CD4-positive, CD25-positive, alpha-beta regulatory T cell (primary cell): ENCODE measurements at regions not wholly inside any gene's neighbourhood (a gene's known extent, or its start where the extent isn't known, plus 50 kb on each side); places are given as distances from the start of the nearest gene placed in this dataset.

Source experiments
- ATAC-seq, 2 donors: fragments of 150-1000 bp; cut with Tn5 transposase; one replicate each; pipeline ENCODE4 v1.10.0; 2021; ENCODE audit warnings: low read depth in 2 of 2, moderate number of reproducible peaks in 2 of 2, moderate library complexity in 1 of 2
- DNase-seq, 3 donors: peaks; one replicate each; pipeline versions ENCODE4 v3.0.0 to v3.0.0-alpha.2; 2012 to 2022; ENCODE audit warnings: mixed read lengths in 1 of 3
- H3K27ac ChIP-seq: one replicate; pipeline ENCODE4 v1.7.0; 2013; ENCODE audit warnings: mild to moderate bottlenecking, low read length; ENCODE audit not compliant: insufficient read depth, poor library complexity, severe bottlenecking
- H3K27me3 ChIP-seq: one replicate; pipeline ENCODE4 v1.7.0; 2013; ENCODE audit warnings: low read length; ENCODE audit not compliant: control insufficient read depth, insufficient read depth
- H3K36me3 ChIP-seq: one replicate; pipeline ENCODE4 v1.7.0; 2013; ENCODE audit warnings: mild to moderate bottlenecking, low read length, moderate library complexity; ENCODE audit not compliant: control insufficient read depth, insufficient read depth
- H3K4me1 ChIP-seq: 2 replicates; pipeline ENCODE4 v1.7.0; 2013; ENCODE audit warnings: mild to moderate bottlenecking, low read length; ENCODE audit not compliant: insufficient read depth, control insufficient read depth, poor library complexity, severe bottlenecking
- H3K4me3 ChIP-seq: one replicate; pipeline ENCODE4 v1.7.0; 2013; ENCODE audit warnings: low read depth, mild to moderate bottlenecking, low read length, moderate library complexity
- H3K9me3 ChIP-seq, 2 experiments: 1 replicate in 1 of 2; 2 replicates in 1 of 2; pipeline ENCODE4 v1.7.0; 2013; ENCODE audit warnings: low read length in 2 of 2, mild to moderate bottlenecking in 1 of 2, moderate library complexity in 1 of 2; ENCODE audit not compliant: control insufficient read depth in 2 of 2
- H3K27ac Mint-ChIP-seq, 3 donors: one replicate each; pipeline ENCODE4 v1.8.0; 2020 to 2022; ENCODE audit warnings: mild to moderate bottlenecking in 3 of 3, mixed read lengths in 3 of 3, moderate library complexity in 2 of 3
- H3K27me3 Mint-ChIP-seq: one replicate; pipeline ENCODE4 v1.8.0; 2022; ENCODE audit warnings: mild to moderate bottlenecking, mixed read lengths
- H3K36me3 Mint-ChIP-seq: one replicate; pipeline ENCODE4 v1.8.0; 2020; ENCODE audit warnings: mixed read lengths
- H3K4me1 Mint-ChIP-seq, 4 donors: one replicate each; pipeline ENCODE4 v1.8.0; 2020 to 2022; ENCODE audit warnings: mixed read lengths in 4 of 4, mild to moderate bottlenecking in 1 of 4
- H3K4me3 Mint-ChIP-seq, 4 donors: one replicate each; pipeline ENCODE4 v1.8.0; 2020 to 2022; ENCODE audit warnings: mild to moderate bottlenecking in 4 of 4, mixed read lengths in 4 of 4, moderate library complexity in 3 of 4
- H3K9me3 Mint-ChIP-seq, 7 donors: one replicate each; pipeline ENCODE4 v1.8.0; 2020 to 2022; ENCODE audit warnings: mixed read lengths in 7 of 7, mild to moderate bottlenecking in 3 of 7, moderate library complexity in 2 of 7

DNA sequence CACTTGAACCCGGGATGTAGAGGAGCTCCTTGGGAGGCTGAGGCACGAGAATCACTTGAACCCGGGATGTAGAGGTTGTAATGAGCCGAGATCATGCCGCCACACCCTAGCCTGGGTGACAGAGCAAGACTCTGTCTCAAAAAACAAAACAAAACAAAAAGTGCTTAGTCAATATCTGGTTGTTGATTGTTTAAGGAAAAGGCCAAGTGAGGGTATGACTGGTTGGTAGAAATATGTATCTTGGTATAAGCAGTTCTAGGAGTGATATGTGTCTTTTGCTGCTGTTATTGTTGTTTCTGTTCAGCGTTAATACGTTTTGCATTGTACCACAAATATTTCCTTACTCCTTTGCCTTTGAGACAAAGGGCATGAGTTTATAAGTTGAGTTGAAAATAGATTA, 210.7 kb upstream of the DMRT1 start:
- DNase-seq (no peak), ATAC-seq (no peak)
- peak overlapping the region in 1 of 4 donors; percentile 0 for H3K4me3 Mint-ChIP-seq
- no peak overlapping the region for H3K27ac ChIP-seq
- peaks cover 4% of the 10 kb centered on the region for H3K36me3 Mint-ChIP-seq
- H3K27me3 ChIP-seq = no peaks in the 10 kb centered on the region
- peaks cover 0 to 3% (median 0%) of the 10 kb centered on the region in 7 donors for H3K9me3 Mint-ChIP-seq
- no peaks in the 10 kb centered on the region for H3K36me3 ChIP-seq
- H3K27ac Mint-ChIP-seq = no peak overlapping the region
- no peaks in the 10 kb centered on the region for H3K9me3 ChIP-seq
- H3K4me3 ChIP-seq = no peak overlapping the region
- H3K4me1 Mint-ChIP-seq = peaks cover 7 to 24% (median 14%) of the 10 kb centered on the region in 4 donors
- H3K27me3 Mint-ChIP-seq = no peaks in the 10 kb centered on the region
- H3K4me1 ChIP-seq = peaks cover 8% of the 10 kb centered on the region

DNA sequence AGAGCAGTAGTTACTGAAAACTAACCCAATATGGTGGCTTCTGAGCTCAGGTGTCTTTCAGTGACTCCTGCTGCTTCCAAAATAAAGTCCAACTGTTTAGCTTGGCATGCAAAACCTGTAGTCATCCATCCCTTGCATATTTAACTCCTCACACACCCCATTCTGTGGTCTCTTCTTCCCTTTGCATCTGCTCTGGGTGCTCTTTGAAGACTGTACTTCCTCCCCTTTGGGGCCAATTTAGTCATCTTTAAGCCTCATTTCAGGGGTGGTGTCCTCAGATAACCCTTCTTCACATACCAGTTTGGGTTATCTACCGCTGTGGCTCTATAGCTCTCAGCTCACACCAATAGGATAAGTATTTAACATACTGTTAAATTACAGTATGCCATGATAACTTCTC, 209.9 kb upstream of the DMRT1 start:
- Histone ChIP-seq H3K36me3 (no peaks in the 10 kb centered on the region), H3K27ac (no peak overlapping the region), H3K9me3 (no peaks in the 10 kb centered on the region), H3K4me3 (peak overlapping the region; percentile 11), H3K4me1 (peaks cover 8% of the 10 kb centered on the region), H3K27me3 (no peaks in the 10 kb centered on the region)
- H3K36me3 Mint-ChIP-seq = peaks cover 4% of the 10 kb centered on the region
- H3K27me3 Mint-ChIP-seq = no peaks in the 10 kb centered on the region
- peak in 1 of 3 donors; percentile 43 for DNase-seq
- peak overlapping the region in 2 of 4 donors; percentile 0 to 6 for H3K4me3 Mint-ChIP-seq
- ATAC-seq = peak in 1 of 2 donors; percentile 53
- H3K27ac Mint-ChIP-seq = peak overlapping the region; percentile 1 to 65 (median 57)
- peaks cover 7 to 24% (median 14%) of the 10 kb centered on the region in 4 donors for H3K4me1 Mint-ChIP-seq
- peaks cover 0 to 3% (median 0%) of the 10 kb centered on the region in 7 donors for H3K9me3 Mint-ChIP-seq

DNA sequence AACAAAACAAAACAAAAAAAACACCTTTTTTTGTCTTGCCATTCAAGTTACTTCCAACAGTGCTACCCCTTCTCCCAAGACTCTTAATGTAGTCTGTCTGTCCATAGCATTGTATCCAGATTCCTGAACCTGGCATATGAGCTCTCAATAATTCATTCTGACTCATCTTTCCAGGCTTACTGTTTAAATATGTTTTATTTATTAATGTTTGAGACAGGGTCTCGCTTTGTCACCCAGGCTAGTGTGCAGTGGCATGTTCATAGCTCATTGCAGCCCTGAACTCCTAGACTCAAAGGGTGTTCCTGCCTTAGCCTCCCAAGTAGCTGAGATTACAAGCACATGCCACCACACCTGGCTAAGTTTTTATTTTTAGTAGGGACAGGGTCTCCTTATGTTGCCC, 208.0 kb upstream of the DMRT1 start:
- Histone ChIP-seq H3K27me3 (no peaks in the 10 kb centered on the region), H3K27ac (no peak overlapping the region), H3K4me3 (no peak overlapping the region), H3K4me1 (peaks cover 8% of the 10 kb centered on the region), H3K9me3 (no peaks in the 10 kb centered on the region), H3K36me3 (no peaks in the 10 kb centered on the region)
- no peak for DNase-seq
- Mint-ChIP-seq H3K27ac (no peak overlapping the region), H3K4me1 (peaks cover 7 to 26% (median 15%) of the 10 kb centered on the region in 4 donors), H3K4me3 (no peak overlapping the region), H3K36me3 (peaks cover 8% of the 10 kb centered on the region), H3K27me3 (no peaks in the 10 kb centered on the region), H3K9me3 (peaks cover 0 to 3% (median 0%) of the 10 kb centered on the region in 7 donors)
- no peak for ATAC-seq

DNA sequence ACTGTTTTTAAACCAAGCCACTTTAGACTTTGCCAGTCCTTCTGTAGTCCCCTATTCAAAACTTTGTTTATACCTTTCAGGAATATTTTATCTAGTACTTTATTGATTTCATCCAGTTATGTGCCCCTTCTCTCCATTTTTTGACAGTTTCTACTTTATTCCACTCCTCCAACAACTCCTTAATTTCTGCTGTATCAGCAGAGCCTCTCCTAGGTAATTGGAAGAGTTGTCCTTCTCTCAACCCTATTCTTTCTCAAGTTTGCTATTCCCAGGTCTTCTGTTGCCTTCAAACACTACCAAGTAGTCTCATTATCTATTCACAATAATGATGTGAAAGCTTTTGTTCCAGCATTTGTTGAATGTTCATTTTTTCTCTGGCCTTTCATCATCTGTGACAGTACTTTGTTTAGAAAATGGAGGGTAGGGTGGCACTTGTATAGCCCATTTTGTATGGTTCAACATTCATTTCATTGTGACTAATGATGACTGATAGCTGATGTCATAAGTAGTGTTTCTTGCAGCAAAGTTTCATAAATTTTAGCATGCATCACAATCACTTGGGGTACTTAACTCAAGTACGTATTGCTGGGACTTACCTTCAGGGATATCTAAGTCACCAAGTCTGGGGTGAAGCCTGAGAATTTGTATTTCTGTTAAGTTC, 204.4 kb upstream of the DMRT1 start:
- H3K4me1 ChIP-seq = no peaks in the 10 kb centered on the region
- no peaks in the 10 kb centered on the region for H3K27me3 Mint-ChIP-seq
- peaks cover 8% of the 10 kb centered on the region for H3K36me3 Mint-ChIP-seq
- H3K4me3 ChIP-seq = no peak overlapping the region
- H3K4me3 Mint-ChIP-seq = peak overlapping the region in 1 of 4 donors; percentile 29
- H3K36me3 ChIP-seq = no peaks in the 10 kb centered on the region
- H3K27ac Mint-ChIP-seq = no peak overlapping the region
- ATAC-seq (no peak), DNase-seq (no peak)
- no peak overlapping the region for H3K27ac ChIP-seq
- H3K9me3 Mint-ChIP-seq = peaks cover 0 to 3% (median 0%) of the 10 kb centered on the region in 7 donors
- H3K4me1 Mint-ChIP-seq = peaks cover 2 to 9% (median 4%) of the 10 kb centered on the region in 4 donors
- H3K27me3 ChIP-seq = no peaks in the 10 kb centered on the region
- no peaks in the 10 kb centered on the region for H3K9me3 ChIP-seq

DNA sequence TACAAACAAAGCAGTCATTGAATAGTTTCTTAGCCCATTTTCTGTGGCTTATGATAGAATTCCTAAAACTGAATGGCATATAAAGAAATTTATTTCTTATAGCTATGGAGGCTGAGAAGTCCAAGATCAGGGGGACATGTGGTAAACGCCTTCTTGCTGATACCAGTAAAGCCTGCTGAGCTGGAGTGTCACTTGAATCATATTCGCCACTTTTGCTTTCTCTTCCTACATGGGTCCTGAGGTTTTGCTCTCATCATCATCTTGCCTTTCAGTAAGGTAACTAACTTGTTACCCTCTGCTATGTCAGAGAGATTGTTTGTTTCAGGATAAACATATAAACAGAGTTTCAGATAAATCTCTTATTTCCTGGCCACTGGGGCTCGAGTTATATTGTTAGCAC, 203.3 kb upstream of the DMRT1 start:
- H3K4me1 ChIP-seq = no peaks in the 10 kb centered on the region
- Mint-ChIP-seq H3K27ac (no peak overlapping the region), H3K4me3 (no peak overlapping the region), H3K9me3 (peaks cover 0 to 3% (median 0%) of the 10 kb centered on the region in 7 donors), H3K36me3 (peaks cover 8% of the 10 kb centered on the region), H3K4me1 (peaks cover 0 to 12% (median 4%) of the 10 kb centered on the region in 4 donors), H3K27me3 (no peaks in the 10 kb centered on the region)
- ATAC-seq (no peak), DNase-seq (peak in 1 of 3 donors; percentile 10)
- H3K27ac ChIP-seq = no peak overlapping the region
- H3K36me3 ChIP-seq = no peaks in the 10 kb centered on the region
- H3K4me3 ChIP-seq = no peak overlapping the region
- no peaks in the 10 kb centered on the region for H3K27me3 ChIP-seq
- H3K9me3 ChIP-seq = no peaks in the 10 kb centered on the region

DNA sequence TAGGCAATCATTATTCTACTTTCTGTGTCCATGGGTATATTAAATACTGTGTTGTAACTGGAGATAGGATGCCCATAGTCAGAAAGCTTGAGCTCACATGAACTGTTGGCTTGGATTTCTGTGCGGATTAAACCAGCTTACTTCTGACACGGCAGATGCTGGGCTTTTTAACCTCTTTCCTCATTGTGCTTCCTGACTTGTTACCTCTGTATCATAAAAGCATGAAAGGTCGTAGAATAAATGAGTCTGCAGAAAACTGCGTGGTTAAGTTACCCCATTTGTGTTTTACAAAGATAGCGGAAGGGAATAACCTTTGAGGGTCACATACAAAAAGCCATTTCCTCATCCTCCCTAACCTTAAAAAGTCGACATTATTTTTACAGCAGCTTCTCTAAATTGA, 199.5 kb upstream of the DMRT1 start:
- Histone ChIP-seq H3K27ac (no peak overlapping the region), H3K4me1 (no peaks in the 10 kb centered on the region), H3K4me3 (no peak overlapping the region), H3K36me3 (no peaks in the 10 kb centered on the region), H3K27me3 (no peaks in the 10 kb centered on the region), H3K9me3 (no peaks in the 10 kb centered on the region)
- H3K4me3 Mint-ChIP-seq = no peak overlapping the region
- DNase-seq (no peak), ATAC-seq (no peak)
- no peaks in the 10 kb centered on the region for H3K27me3 Mint-ChIP-seq
- H3K9me3 Mint-ChIP-seq = no peaks in the 10 kb centered on the region
- H3K4me1 Mint-ChIP-seq = peaks cover 0 to 8% (median 4%) of the 10 kb centered on the region in 4 donors
- H3K36me3 Mint-ChIP-seq = peaks cover 2% of the 10 kb centered on the region
- H3K27ac Mint-ChIP-seq = peak overlapping the region in 1 of 3 donors; percentile 18

DNA sequence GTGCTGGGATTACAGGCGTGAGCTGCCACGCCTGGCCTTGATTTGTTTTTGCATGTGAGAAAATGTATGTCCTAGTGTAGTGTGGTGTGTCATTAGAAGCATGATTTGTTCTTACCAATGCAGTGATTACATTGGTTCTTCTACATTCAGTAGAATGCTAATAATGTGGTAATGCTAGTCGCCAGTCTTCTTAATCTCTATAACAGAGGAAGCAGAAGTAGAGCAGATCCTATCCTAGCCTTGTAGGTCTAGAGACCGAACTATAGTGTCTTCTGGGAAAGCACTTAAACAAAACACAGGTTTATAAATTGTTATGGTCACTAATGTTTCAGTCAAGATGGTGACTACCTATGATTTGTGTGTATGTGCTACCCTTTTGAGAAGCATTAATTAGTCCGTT, 197.5 kb upstream of the DMRT1 start:
- no peaks in the 10 kb centered on the region for H3K27me3 ChIP-seq
- ATAC-seq = no peak
- DNase-seq = no peak

DNA sequence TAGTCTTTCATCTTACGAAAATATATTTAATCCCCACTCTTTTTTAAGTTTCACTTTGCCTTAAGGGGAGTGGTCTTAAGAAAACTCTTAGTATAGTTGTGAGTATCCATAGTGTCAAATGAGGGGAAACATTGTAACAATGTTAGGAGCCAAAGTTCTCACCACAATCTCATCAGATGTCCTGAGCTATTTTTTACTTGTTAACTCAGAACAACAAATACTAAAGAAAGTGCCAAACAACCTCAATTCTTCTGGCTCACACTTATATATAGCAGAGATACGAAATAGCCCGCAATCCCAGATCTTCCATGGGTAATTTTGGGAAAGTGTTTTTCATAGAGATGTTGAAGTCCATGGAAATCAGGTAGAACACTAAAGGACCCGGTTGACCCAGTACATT, 194.0 kb upstream of the DMRT1 start:
- H3K4me1 Mint-ChIP-seq = peaks cover 0 to 26% (median 14%) of the 10 kb centered on the region in 4 donors
- H3K36me3 Mint-ChIP-seq = no peaks in the 10 kb centered on the region
- no peak overlapping the region for H3K4me3 ChIP-seq
- no peak for ATAC-seq
- H3K4me1 ChIP-seq = peaks cover 5% of the 10 kb centered on the region
- H3K27ac Mint-ChIP-seq = no peak overlapping the region
- H3K36me3 ChIP-seq = no peaks in the 10 kb centered on the region
- no peak overlapping the region for H3K4me3 Mint-ChIP-seq
- no peak overlapping the region for H3K27ac ChIP-seq
- H3K27me3 ChIP-seq = no peaks in the 10 kb centered on the region
- H3K27me3 Mint-ChIP-seq = no peaks in the 10 kb centered on the region
- no peaks in the 10 kb centered on the region for H3K9me3 Mint-ChIP-seq
- no peaks in the 10 kb centered on the region for H3K9me3 ChIP-seq
- no peak for DNase-seq

More for the DNA sequence above, 197.5 kb upstream of the DMRT1 start:
- Mint-ChIP-seq H3K27me3 (no peaks in the 10 kb centered on the region), H3K4me3 (no peak overlapping the region), H3K4me1 (peaks cover 0 to 16% (median 3%) of the 10 kb centered on the region in 4 donors), H3K27ac (no peak overlapping the region), H3K9me3 (no peaks in the 10 kb centered on the region), H3K36me3 (no peaks in the 10 kb centered on the region)
- H3K27ac ChIP-seq = no peak overlapping the region
- H3K4me1 ChIP-seq = no peaks in the 10 kb centered on the region
- H3K36me3 ChIP-seq = no peaks in the 10 kb centered on the region
- no peak overlapping the region for H3K4me3 ChIP-seq
- no peaks in the 10 kb centered on the region for H3K9me3 ChIP-seq
